ENCODE measurements at regions not wholly inside any gene's neighbourhood (a gene's known extent, or its start where the extent isn't known, plus 50 kb on each side); places are given as distances from the start of the nearest gene placed in this dataset.

- no peak for TF ChIP-seq CTCF (IDR thresholded peaks at IDR 0.05; ENCODE audit: extremely low read depth, missing control alignments)
- no peak for DNase-seq (ENCODE audit: low spot score)
Observed at GRCh38 chr6:113434641-113435040, 422.5 kb upstream of the MARCKS start.

- no peak for DNase-seq (ENCODE audit: low spot score)
- TF ChIP-seq CTCF (IDR thresholded peaks at IDR 0.05; ENCODE audit: extremely low read depth, missing control alignments) = no peak
Observed at GRCh38 chr6:113437566-113437965, 419.6 kb upstream of the MARCKS start.

GRCh38 chr6:113439866-113440265 lies 417.3 kb upstream of the MARCKS start:
- no peak for TF ChIP-seq CTCF (IDR thresholded peaks at IDR 0.05; ENCODE audit: extremely low read depth, missing control alignments)
- DNase-seq (ENCODE audit: low spot score) = no peak

- no peak for TF ChIP-seq CTCF (IDR thresholded peaks at IDR 0.05; ENCODE audit: extremely low read depth, missing control alignments)
- DNase-seq (ENCODE audit: low spot score) = no peak
Observed at GRCh38 chr6:113442040-113442439, 415.1 kb upstream of the MARCKS start.

GRCh38 chr6:113445201-113445600 lies 411.9 kb upstream of the MARCKS start:
- no peak for TF ChIP-seq CTCF (IDR thresholded peaks at IDR 0.05; ENCODE audit: extremely low read depth, missing control alignments)
- no peak for DNase-seq (ENCODE audit: low spot score)

- DNase-seq (ENCODE audit: low spot score) = no peak
- no peak for TF ChIP-seq CTCF (IDR thresholded peaks at IDR 0.05; ENCODE audit: extremely low read depth, missing control alignments)
Observed at GRCh38 chr6:113447088-113447831, 409.9 kb upstream of the MARCKS start.

GRCh38 chr6:113449051-113449450 lies 408.1 kb upstream of the MARCKS start:
- no peak for DNase-seq (ENCODE audit: low spot score)
- no peak for TF ChIP-seq CTCF (IDR thresholded peaks at IDR 0.05; ENCODE audit: extremely low read depth, missing control alignments)

Measured in GM20000 (cell line).